Loucy (cell line): ENCODE measurements at regions not wholly inside any gene's neighbourhood (a gene's known extent, or its start where the extent isn't known, plus 50 kb on each side); places are given as distances from the start of the nearest gene placed in this dataset.

Source experiments
- H2AFZ ChIP-seq: fragments of 200-600 bp; sonication (generic); 2 replicates; pipeline ENCODE4 v1.6.0; 2016; ENCODE audit warnings: antibody characterized with exemption, mild to moderate bottlenecking, low read length, moderate library complexity
- H3F3A ChIP-seq: fragments of 200-600 bp; 2 replicates; pipeline ENCODE4 v1.6.0; 2016; ENCODE audit warnings: antibody characterized with exemption, low read depth, mild to moderate bottlenecking
- H3K27me3 ChIP-seq: fragments of 200-600 bp; sonication (generic); 2 replicates; pipeline ENCODE4 v1.6.1; 2014; ENCODE audit warnings: low read length, mild to moderate bottlenecking; ENCODE audit not compliant: insufficient read depth, poor library complexity, severe bottlenecking
- H3K36me3 ChIP-seq: fragments of 200-600 bp; sonication (generic); 2 replicates; pipeline ENCODE4 v1.6.1; 2016; ENCODE audit warnings: low read length; ENCODE audit not compliant: insufficient read depth
- H3K4me1 ChIP-seq: fragments of 200-600 bp; sonication (generic); 2 replicates; pipeline ENCODE4 v1.5.1; 2014; ENCODE audit warnings: low read length, mild to moderate bottlenecking; ENCODE audit not compliant: insufficient read depth, poor library complexity, severe bottlenecking
- H3K4me2 ChIP-seq: fragments of 200-600 bp; sonication (generic); 2 replicates; pipeline ENCODE4 v1.6.0; 2014; ENCODE audit warnings: antibody characterized with exemption, low read length, low read depth, mild to moderate bottlenecking; ENCODE audit not compliant: poor library complexity, severe bottlenecking
- H3K4me3 ChIP-seq: fragments of 200-600 bp; sonication (generic); 2 replicates; pipeline ENCODE4 v1.5.1; 2014; ENCODE audit warnings: low read length, mild to moderate bottlenecking, mixed read lengths; ENCODE audit not compliant: poor library complexity, severe bottlenecking
- H3K79me2 ChIP-seq: fragments of 200-600 bp; sonication (generic); 2 replicates; pipeline ENCODE4 v1.6.1; 2014; ENCODE audit warnings: low read length; ENCODE audit not compliant: insufficient read depth
- H3K9ac ChIP-seq: fragments of 200-600 bp; sonication (generic); 2 replicates; pipeline ENCODE4 v1.6.0; 2014; ENCODE audit warnings: mild to moderate bottlenecking, low read depth, low read length, moderate library complexity; ENCODE audit not compliant: poor library complexity, severe bottlenecking
- H3K9me2 ChIP-seq: fragments of 200-600 bp; sonication (generic); replicated peaks from 2 replicates; pipeline ENCODE4 v1.6.1; 2016; ENCODE audit warnings: low read depth, low read length, mixed read lengths
- H3K9me3 ChIP-seq: fragments of 200-600 bp; sonication (generic); 2 replicates; pipeline ENCODE4 v1.6.1; 2014; ENCODE audit warnings: mild to moderate bottlenecking, antibody characterized with exemption, low read length, low read depth; ENCODE audit not compliant: insufficient read depth
- H4K20me1 ChIP-seq: fragments of 200-600 bp; sonication (generic); 2 replicates; pipeline ENCODE4 v1.6.0; 2014; ENCODE audit warnings: antibody characterized with exemption, low read length, mild to moderate bottlenecking; ENCODE audit not compliant: insufficient read depth, poor library complexity, severe bottlenecking
- CTCF ChIP-seq: fragments of 200-600 bp; sonication (generic); conservative IDR thresholded peaks from 2 replicates; pipeline ENCODE4 v1.5.1; 2014; ENCODE audit warnings: mild to moderate bottlenecking, antibody characterized with exemption, low read length
- EZH2phosphoT487 ChIP-seq: fragments of 200-600 bp; IDR thresholded peaks from 2 replicates; pipeline ENCODE4 v1.6.1; 2018; ENCODE audit warnings: antibody characterized with exemption, mild to moderate bottlenecking, moderate library complexity, borderline replicate concordance

DNA sequence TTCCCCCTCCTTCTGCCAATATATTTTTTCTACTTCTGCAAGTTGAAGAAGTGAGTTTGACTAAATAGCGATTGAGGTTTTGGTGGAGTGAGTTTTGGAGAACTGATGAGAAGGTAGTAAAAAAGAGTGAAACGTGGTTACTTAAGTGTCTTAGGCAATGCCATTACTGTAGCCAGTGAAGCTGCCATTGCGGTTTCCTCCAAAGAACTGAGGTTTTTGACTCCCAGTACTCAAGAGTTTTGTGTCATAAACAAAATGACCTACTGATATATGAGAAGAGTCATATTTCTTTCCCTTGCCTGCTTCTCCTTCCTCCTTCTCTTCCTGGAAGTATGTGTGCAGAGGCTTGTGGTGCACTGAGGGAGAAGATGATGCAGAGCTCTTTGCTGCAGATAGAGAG, 554.5 kb upstream of the MAP3K7 start:
- no peak overlapping the region for H3K4me2 ChIP-seq
- H4K20me1 ChIP-seq = no peaks in the 10 kb centered on the region
- H3F3A ChIP-seq = no peaks in the 10 kb centered on the region
- H3K9ac ChIP-seq = no peak overlapping the region
- no peaks in the 10 kb centered on the region for H3K27me3 ChIP-seq
- TF ChIP-seq CTCF = no peak
- TF ChIP-seq EZH2phosphoT487 = no peak
- H3K36me3 ChIP-seq = no peaks in the 10 kb centered on the region
- no peak overlapping the region for H2AFZ ChIP-seq
- no peaks in the 10 kb centered on the region for H3K9me3 ChIP-seq
- H3K4me3 ChIP-seq = no peak overlapping the region
- H3K9me2 ChIP-seq = no peaks in the 10 kb centered on the region
- no peaks in the 10 kb centered on the region for H3K4me1 ChIP-seq
- no peaks in the 10 kb centered on the region for H3K79me2 ChIP-seq

DNA sequence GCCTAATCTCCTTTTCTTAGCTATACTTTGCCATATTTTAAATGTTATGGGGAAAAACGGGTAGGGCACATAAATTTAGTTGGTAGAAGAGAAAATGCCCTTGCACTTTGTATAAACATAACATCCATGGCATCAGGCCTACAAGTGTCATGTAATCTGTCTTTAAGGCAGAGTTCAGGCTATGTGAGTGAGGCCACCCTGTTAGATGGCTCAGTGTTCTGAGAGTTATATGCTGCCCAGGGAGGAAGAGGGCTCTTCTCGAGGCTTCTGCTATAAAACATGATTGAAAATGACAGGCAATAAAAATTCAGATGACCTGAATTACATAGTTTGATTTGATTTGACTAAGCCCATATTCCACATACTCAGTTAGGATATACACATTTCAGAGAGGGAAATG, 553.6 kb upstream of the MAP3K7 start:
- no peak overlapping the region for H3K9ac ChIP-seq
- H3F3A ChIP-seq = no peaks in the 10 kb centered on the region
- H3K79me2 ChIP-seq = no peaks in the 10 kb centered on the region
- no peaks in the 10 kb centered on the region for H3K9me3 ChIP-seq
- H3K27me3 ChIP-seq = no peaks in the 10 kb centered on the region
- H3K36me3 ChIP-seq = no peaks in the 10 kb centered on the region
- TF ChIP-seq EZH2phosphoT487 (no peak), CTCF (no peak)
- no peaks in the 10 kb centered on the region for H3K9me2 ChIP-seq
- H2AFZ ChIP-seq = no peak overlapping the region
- H3K4me1 ChIP-seq = no peaks in the 10 kb centered on the region
- no peak overlapping the region for H3K4me3 ChIP-seq
- H4K20me1 ChIP-seq = no peaks in the 10 kb centered on the region
- no peak overlapping the region for H3K4me2 ChIP-seq

DNA sequence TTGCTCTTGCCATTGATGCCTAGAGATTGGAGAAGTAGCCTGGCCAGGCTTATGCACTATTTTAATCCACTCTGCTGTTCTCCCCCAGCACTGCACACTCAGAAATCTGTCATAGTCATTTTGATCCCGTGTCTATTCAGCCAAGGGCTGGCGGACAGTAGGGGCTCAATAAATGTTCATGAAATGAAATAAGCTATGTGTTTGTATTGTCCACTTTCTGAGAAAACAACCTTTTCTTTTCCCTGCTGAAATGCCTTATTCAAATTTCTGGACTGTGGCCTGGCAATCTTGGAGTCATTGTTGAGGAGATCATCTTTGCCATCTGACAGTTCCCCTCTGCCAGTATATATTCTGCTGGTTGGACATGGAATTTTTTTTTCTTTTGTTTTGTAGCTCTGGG, 550.4 kb upstream of the MAP3K7 start:
- no peak overlapping the region for H3K4me3 ChIP-seq
- no peak for TF ChIP-seq EZH2phosphoT487
- TF ChIP-seq CTCF = no peak

More for the DNA sequence above, 550.4 kb upstream of the MAP3K7 start:
- H3K27me3 ChIP-seq = no peaks in the 10 kb centered on the region
- no peaks in the 10 kb centered on the region for H3K9me2 ChIP-seq
- no peaks in the 10 kb centered on the region for H3K36me3 ChIP-seq
- H3K79me2 ChIP-seq = no peaks in the 10 kb centered on the region
- H3K4me2 ChIP-seq = no peak overlapping the region
- H4K20me1 ChIP-seq = no peaks in the 10 kb centered on the region
- no peak overlapping the region for H3K9ac ChIP-seq
- H3K9me3 ChIP-seq = no peaks in the 10 kb centered on the region
- H2AFZ ChIP-seq = no peak overlapping the region
- H3K4me1 ChIP-seq = no peaks in the 10 kb centered on the region
- no peaks in the 10 kb centered on the region for H3F3A ChIP-seq
